GM18867 (cell line): ENCODE measurements at regions not wholly inside any gene's neighbourhood (a gene's known extent, or its start where the extent isn't known, plus 50 kb on each side); places are given as distances from the start of the nearest gene placed in this dataset.

Experiments used
- ATAC-seq: cut with Tn5 transposase; IDR thresholded peaks from one replicate; pipeline ENCODE4 v1.9.1; 2021; ENCODE audit warnings: mild to moderate bottlenecking, moderate library complexity; ENCODE audit not compliant: unreplicated experiment

DNA sequence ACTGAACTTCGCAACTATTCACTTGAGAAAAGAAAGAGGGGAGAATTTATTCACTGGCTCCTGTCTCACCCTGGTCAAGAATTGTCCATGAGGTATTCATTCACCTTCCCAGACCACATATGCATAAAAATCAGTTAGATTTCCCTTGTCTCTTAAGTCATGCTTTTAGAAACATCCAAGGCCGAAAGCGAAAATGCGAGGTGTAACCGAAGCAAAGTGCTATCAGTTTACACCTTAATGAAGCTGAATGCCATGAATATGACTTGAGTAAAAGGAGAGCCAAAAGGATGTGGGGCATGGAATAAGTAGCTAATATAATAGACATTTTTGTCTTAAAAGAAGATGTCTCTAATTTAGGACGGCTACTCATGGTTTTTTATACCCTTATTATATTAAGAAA, 965.6 kb upstream of the CHORDC1 start:
- no peak for ATAC-seq

DNA sequence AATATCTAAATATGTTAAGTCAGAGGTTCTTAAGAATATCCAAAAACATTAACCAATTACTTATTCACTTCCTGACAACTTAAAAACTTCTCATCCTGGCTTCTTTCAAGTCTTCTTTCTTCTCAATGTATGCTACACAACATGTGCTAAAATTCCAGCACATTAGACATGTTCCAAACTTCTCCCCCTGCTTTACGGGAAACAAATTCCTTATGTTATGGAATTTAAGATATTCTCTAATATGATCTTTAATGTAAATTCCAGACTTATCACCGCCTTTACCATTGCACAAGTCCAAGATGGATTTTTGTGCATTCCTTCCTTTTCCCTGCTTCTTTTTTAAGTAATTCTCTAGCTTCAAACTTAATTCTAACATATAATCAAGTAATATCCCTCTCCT, 964.5 kb upstream of the CHORDC1 start:
- ATAC-seq, result no peak

DNA sequence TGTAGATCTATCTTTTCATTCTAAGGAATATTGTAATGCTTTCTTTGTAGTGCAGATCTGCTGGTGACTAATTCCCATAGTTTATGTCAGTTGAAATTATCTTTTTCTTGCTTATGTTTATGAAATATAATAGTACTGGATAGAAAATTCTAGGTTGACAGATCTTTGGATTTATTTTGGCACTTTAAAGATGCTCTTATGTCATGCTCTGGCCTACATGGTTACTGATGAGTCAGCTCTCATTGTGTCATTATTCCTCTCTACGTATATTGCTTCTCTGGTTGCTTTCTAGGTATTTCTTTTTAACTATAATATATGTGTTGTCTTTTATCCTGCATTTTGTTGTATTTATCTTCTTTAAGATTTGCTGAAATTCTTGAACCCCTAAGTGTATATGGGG, 955.5 kb upstream of the CHORDC1 start:
- ATAC-seq, result no peak

DNA sequence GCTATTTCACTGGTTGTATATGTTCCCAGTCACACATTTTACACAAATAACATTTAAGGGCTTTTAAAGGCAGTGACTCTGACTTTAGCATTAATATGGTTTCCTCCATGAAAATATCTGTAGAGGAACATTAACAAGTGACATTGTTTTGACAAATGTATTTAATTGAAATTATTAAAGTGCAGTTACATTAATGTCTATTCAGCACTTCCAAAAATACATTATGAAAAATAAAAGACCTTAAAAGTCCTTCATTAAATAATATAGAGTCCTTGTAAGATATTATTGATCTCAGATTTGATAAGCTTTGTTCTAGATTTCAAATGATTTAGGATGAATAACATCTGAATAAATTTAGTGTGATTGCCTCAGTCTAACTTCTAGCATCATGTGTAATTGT, 951.9 kb upstream of the CHORDC1 start:
- ATAC-seq, result no peak

DNA sequence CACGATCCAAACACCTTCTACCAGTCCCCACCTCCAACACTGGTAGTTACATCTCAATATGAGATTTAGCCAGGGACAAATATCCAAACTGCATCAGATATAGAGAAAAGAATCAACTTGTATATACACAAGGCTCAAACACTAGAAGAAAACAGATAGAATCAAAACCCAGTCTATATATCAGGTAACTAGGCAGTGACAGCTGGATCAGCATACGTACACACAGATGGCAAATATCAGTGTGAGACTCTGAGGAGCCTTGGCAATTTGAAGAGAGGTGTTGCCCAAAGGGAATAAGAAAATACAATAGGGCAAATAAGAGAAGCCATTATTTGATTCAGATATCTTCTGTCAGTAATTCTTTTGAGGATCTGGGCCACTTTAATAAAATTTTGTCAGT, 951.3 kb upstream of the CHORDC1 start:
- ATAC-seq, result no peak

DNA sequence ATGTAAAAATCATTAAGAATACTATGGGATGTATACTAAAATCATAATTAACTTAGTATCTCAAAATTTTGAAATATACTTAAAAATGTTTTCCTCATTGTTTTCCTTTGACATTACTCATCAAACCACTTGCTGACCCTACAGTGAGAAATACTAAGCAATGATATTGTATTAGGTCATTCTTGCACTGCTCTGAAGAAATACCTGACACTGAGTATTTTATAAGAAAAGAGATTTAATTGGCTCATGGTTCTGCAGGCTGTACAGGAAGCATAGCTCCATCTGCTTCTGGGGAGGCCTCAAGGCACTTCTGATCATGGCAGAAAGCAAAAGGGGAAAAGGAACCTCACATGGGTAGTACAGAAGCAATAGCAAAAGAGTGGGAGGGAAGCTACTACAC, 950.9 kb upstream of the CHORDC1 start:
- no peak for ATAC-seq

DNA sequence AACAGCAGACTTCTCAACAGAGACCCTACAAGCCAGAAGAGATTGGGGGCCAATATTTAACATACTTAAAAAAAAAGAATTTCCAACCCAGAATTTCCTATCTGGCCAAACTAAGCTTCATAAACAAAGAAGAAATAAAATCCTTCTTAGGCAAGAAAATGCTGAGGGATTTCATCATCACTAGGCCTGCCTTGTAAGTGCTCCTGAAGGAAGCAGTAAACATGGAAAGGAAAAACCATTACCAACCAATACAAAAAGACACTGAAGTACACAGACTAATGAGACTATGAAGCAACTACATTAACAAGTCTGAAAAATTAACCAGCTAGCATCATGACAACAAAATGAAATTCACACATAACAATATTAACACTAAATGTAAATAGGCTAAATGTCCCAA, 947.9 kb upstream of the CHORDC1 start:
- no peak for ATAC-seq

DNA sequence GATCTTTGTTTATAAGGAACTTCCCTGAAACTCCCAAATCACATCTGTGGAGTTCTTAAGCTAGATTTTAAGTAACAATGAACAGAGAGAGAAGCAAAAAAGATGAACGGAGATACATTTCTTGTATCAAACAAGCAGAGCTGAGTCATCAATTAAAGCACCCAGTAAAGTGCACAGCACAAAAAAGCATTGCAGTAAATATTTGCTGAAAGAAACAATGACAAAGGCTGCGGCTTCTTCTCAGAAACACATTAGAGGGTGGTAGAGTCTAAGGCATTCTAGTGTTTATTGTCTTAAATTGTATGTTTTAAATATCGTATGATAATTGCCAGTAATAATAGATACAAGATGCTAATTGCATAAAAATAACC, 941.6 kb upstream of the CHORDC1 start:
- no peak for ATAC-seq

DNA sequence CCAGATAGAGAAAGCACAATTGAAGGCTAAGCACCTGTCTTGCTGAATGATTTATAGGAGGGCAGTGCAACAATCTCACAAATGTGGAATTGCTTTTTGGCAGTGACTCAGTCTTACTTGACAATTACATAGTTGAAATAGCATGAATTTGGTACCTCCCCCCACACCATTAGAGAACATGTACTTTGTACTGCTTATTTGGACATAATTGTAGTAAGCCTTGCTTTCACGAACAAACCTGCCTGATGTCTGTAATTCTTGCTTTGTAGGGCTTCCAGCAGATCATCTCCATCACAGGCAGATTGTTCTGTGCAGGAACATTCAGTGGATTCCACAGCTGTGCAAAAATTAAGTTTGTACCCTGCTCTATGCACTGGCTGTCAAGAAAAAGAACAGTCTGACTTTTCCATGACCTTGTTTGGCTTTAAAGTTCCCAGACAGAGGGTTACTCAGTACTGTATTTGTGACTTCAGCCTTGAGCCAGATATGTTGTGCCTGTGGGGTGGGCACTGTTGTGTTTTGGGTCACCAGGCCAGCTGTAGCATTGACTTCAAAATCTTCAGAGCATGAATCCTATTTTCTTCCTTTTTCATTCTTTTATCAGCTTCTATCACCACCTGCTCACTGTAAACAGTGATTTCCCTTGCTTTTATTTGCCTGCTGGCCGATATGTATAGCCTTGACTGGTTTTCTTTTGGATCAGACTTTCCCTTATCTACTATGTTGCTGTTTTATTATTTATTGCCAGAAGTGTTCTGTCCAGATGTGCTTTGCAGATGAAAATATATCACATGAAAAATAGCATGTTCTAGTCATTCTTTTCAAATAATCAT, 941.0 kb upstream of the CHORDC1 start:
- no peak for ATAC-seq

DNA sequence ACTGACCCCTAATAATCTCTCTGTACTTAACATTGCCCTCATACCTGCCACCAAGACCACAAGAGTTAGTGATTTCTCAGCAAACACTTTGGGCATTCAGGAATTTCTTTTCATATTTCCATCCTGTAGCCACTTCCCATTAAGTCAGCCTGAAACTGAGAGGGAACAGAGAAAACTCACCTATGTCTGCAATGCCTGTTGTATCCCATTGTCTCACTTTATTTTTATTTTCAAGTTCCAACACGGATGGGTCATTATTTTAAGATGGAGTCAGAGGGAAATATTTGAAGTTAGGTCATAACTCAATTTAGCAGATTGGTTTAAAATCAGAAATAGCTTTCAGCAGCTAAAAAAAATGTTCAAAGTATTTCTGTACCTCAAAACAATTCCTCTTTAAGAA, 937.8 kb upstream of the CHORDC1 start:
- ATAC-seq, result no peak

DNA sequence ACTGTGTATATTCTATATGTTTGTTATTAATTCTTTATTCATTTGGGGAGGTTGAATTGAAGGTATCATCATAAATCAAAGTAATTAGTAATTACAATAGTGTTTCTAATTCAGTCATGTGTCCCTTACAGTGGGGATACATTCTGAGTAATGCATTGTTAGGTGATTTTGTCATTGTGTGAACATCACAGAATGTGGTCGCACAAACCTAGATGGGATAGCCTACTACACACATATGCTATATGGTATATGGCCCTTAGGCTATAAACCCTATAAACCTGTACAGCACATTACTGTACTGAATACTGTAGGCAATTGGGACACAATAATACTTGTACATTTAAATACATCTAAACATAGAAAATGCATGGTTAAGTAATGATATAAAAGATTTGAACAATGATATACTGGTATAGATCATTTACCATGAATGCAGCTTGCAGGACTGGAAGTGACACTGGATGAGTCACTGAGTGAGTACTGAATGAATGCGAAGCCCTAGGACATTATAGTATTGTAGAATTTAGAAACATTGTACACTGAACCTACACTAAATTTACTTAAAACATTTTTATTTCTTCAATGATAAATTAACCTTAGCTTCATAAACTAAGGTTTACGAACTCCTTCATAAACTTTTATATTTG, 936.2 kb upstream of the CHORDC1 start:
- no peak for ATAC-seq

DNA sequence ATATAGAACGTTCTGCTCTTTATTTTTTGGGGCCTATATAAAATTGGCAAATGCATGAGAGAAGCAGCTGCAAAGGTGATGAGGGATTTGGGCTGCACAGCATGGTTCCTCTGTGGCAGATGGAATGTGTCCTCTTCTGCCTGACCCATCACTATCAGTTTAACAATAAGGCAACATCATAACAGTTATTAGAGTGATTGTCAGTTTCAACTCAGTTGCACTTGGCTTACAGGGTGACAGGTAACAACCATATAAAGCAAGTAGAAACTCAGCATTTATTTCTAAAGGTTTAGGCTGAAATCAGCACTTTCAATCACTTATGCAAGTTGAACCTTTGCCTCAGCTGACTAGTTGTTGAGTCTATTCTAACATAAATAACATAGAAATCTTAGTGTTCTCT, 935.4 kb upstream of the CHORDC1 start:
- ATAC-seq, result no peak

DNA sequence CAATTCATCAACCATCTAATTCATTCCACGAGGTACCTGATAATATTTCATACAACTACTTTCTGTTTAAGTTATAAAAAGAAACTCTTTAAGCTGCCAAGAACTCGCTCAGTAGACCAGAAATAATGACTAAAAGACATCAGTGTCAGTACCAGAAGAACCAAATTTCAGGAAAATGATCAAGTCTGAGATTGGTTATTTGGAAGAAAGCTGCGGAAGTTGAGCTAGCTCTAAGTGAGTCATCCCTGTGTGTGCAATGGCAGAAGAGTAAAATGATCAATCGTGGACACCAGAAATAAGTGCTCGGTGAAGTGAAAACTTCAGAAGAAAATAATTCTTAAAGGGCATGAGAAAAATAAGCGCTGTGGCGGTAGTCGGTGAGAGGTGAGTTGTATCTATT, 933.2 kb upstream of the CHORDC1 start:
- no peak for ATAC-seq

DNA sequence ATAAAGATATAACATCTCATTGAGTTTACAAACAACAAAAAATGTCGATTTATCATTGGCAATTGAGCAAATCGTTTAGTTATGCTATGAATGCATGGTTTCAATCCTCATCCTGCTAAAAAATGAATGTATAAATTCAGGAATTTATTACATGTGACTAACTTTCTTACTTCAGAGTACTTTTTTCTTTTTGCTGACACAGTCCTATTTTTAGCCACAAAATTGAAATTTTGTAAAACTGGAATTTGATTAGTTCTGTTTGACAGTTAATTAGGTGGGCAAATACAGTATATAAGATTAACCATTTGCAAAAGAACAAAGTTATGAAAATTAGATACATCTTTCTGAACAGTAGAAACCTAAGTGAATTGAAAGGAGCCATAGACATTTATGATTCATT, 925.0 kb upstream of the CHORDC1 start:
- ATAC-seq, result no peak

DNA sequence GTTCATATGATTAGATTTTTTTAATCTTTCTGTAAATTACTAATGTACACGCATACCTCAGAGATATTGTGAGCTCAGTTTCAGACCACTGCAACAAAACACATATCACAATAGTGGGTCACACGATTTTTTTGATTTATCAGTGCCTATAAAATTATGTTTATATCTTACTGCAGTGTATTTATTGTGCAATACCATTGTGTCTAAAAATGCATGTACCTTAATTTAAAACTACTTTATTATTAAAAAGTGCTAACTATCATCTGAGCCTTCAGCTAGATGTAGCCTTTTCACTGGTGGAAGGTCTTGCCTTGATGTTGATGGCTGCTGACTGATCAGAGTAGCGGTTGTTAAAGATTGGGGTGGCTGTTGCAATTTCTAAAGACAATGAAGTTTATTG, 918.8 kb upstream of the CHORDC1 start:
- no peak for ATAC-seq

DNA sequence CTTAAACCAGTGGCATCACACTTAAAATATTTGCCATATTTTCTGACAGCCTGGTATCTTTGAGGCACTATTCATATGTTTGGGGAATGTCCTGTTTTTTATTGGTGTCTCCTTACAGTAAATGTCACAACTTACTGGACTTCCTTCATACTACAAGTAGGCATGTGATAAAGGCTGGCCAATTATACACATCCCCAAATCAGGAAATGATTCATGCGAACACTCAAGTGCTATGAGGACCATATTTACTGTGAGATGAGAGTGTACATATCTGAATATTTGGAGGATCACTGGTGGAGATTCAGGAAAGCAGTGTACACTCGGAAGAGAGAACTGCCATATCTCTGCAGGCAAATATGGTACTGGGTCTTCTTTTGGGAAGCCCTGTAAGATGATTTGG, 913.8 kb upstream of the CHORDC1 start:
- ATAC-seq, result no peak

DNA sequence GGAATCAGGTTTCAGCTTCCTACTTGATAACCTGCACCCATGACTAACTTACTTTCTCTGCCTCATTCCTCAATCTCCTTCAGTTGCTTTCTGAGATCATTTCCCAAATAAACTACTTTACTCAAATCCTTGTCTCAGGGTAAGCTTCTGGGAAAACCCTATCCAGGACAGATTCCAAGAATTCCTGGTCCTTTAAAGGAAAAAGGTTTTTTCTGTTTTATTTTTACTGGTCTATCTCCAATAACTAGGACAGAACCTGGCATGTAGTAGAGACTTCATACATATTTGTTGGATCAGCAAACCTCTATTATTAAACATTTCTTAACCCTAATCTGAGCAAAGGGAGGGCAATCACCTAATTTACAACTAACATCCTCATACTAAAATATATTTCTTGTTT, 910.5 kb upstream of the CHORDC1 start:
- ATAC-seq, result no peak

DNA sequence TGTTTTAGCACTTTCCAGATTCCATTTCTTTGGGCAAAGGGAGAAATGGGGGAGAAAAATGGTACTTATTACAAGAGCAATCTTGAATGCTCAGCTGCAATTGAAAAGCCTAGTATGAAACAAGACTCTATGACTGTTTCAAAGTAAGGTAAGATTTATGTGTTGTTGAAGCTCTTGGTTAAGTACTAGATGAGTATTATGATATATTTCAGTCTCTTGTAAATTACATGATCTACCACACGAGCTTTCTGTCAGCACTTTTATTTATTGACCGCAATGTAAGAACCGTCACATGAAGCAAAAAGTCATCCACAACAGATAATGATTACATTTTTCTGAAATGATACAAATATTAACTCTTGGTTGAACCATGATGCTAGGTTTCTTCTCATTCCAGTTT, 906.7 kb upstream of the CHORDC1 start:
- no peak for ATAC-seq

DNA sequence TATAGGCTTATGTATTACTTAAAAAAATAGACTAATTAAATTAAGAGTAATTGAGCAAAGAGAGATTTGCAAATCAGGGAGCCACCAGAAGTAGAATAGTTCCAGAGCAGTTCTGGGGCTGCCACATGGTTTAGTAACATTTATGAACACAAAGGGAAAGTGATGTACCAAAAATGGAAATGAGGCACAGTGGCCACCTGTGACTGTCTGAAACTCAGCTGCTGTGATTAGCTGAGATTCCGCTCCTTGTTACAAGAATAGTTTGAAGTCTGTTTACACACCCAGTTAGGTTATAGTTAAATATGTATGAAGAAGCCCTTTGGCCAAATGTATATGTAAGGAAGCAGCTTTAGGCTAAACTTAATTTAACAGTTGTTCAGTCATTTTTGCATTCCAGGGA, 901.5 kb upstream of the CHORDC1 start:
- ATAC-seq, result no peak

DNA sequence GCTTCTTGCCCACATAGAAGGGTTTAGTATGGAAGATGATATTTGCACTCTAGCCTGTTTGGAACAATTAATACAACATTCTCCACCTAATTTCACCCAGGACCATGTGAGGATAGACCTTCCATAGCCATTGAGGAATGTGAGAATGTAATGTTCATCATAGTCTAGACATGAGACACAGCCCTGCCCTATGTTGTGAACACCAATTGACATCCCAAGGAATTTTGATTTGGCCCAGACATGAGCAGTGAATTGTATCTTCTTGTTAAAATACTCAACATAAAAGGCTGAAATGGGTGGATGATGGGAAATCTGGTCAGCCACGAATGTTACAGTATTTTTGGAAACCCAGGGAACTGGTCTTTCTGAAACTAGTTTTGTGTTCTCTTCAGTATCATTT, 892.3 kb upstream of the CHORDC1 start:
- no peak for ATAC-seq

DNA sequence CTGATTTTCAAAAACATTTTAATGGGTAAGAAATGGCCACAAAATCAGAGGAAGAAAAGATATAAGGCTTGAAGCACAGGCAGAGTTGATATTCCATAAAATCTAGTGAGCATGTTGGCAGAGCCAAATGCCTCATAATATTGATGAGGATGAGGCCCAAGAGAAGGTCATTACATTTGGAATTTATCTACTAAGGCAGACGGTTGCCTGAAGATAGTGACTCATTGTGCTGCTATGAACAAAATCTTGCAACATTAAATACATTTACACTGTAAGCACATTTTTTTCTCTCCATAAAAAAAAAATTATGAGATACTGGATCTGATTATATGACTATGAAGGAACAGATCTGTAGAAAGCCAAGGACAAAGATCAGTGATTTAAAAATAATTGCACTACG, 881.4 kb upstream of the CHORDC1 start:
- no peak for ATAC-seq

DNA sequence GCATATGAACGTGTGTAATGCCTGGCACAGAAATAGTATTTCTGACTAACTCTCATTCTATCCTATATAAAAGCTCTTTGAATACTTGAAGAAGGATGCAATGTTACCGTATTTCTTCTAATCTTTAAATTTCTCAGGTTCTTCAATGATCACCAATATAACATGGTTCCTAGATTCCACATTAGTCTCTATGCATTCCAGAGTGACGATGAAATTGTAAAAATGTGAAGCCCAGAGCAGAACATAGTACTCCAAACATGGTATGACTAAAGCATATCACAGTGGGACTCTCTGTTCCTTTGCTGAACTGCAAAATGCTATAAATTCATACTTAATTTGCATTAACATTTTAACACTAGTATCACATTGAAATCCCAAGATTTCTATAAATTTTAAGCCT, 877.6 kb upstream of the CHORDC1 start:
- no peak for ATAC-seq

DNA sequence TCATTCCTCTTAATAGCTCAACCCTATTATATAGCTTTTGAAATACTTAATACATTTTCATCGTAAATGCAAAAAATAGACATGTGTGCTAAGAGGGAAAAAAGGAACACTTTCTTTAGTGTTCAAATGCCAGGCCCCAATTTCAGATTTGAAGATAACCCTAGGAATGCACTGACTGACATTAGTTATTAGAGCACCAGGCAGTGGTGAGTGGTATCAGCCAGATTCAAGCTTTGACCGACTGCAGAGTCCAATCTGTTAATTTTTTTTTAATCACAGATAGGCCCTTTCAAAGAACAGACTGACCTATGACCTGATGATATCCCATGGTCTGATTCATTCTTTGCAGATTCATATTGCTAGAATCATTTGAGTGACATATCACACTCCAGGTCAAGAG, 874.2 kb upstream of the CHORDC1 start:
- ATAC-seq, result no peak
